Activated T-cell treated with anti-CD3 and anti-CD28 coated beads, Interleukin-2, amount 50 U/mL, for 4 hours (primary cell): ENCODE measurements at regions not wholly inside any gene's neighbourhood (a gene's known extent, or its start where the extent isn't known, plus 50 kb on each side); places are given as distances from the start of the nearest gene placed in this dataset.

Experiments used
- ATAC-seq, 2 donors: fragments of 200-7000 bp; cut with Tn5 transposase; one replicate each; pipeline ENCODE4 v1.10.0; 2021
- DNase-seq: peaks from one replicate; pipeline ENCODE4 v3.0.0-alpha.2; 2020
- H3K27me3 Mint-ChIP-seq: one replicate; pipeline ENCODE4 v1.8.0; 2021; ENCODE audit warnings: low read depth, mixed read lengths
- H3K36me3 Mint-ChIP-seq: one replicate; pipeline ENCODE4 v1.8.0; 2022; ENCODE audit warnings: mixed read lengths; ENCODE audit not compliant: insufficient read depth
- H3K4me1 Mint-ChIP-seq: one replicate; pipeline ENCODE4 v1.8.0; 2021; ENCODE audit warnings: low read depth, mixed read lengths
- H3K4me3 Mint-ChIP-seq: one replicate; pipeline ENCODE4 v1.8.0; 2021; ENCODE audit warnings: mild to moderate bottlenecking, moderate library complexity, mixed read lengths
- H3K9me3 Mint-ChIP-seq: one replicate; pipeline ENCODE4 v1.8.0; 2021; ENCODE audit warnings: mixed read lengths

GRCh38 chr14:61107869-61108493 is 126.9 kb downstream of the SLC38A6 start:
- Mint-ChIP-seq H3K4me1 (peaks cover 4% of the 10 kb centered on the region), H3K4me3 (no peak overlapping the region), H3K27me3 (no peaks in the 10 kb centered on the region), H3K36me3 (peaks cover 7% of the 10 kb centered on the region), H3K9me3 (peaks cover 7% of the 10 kb centered on the region)
- DNase-seq, result no peak
- no peak for ATAC-seq

- H3K36me3 Mint-ChIP-seq, result peaks cover 7% of the 10 kb centered on the region
- no peak overlapping the region for H3K4me3 Mint-ChIP-seq
- no peaks in the 10 kb centered on the region for H3K27me3 Mint-ChIP-seq
- H3K4me1 Mint-ChIP-seq, result peaks cover 6% of the 10 kb centered on the region
- peaks cover 7% of the 10 kb centered on the region for H3K9me3 Mint-ChIP-seq
- ATAC-seq (no peak), DNase-seq (no peak)
These were observed 126.1 kb downstream of the SLC38A6 start for GRCh38 chr14:61106959-61107641.

- no peak for DNase-seq
- Mint-ChIP-seq H3K36me3 (peaks cover 7% of the 10 kb centered on the region), H3K27me3 (no peaks in the 10 kb centered on the region), H3K9me3 (peaks cover 7% of the 10 kb centered on the region), H3K4me1 (peaks cover 8% of the 10 kb centered on the region), H3K4me3 (no peak overlapping the region)
- ATAC-seq, result no peak
These were observed 125.4 kb downstream of the SLC38A6 start for GRCh38 chr14:61106271-61106958.

GRCh38 chr14:61104358-61104757 is 123.3 kb downstream of the SLC38A6 start:
- Mint-ChIP-seq H3K4me3 (no peak overlapping the region), H3K4me1 (peaks cover 8% of the 10 kb centered on the region), H3K27me3 (no peaks in the 10 kb centered on the region), H3K36me3 (peaks cover 10% of the 10 kb centered on the region), H3K9me3 (peaks cover 7% of the 10 kb centered on the region)
- ATAC-seq (no peak), DNase-seq (no peak)

- H3K27me3 Mint-ChIP-seq, result no peaks in the 10 kb centered on the region
- no peak for DNase-seq
- peak; percentile 54 to 62 for ATAC-seq
- H3K4me1 Mint-ChIP-seq, result peaks cover 8% of the 10 kb centered on the region
- H3K9me3 Mint-ChIP-seq, result peaks cover 7% of the 10 kb centered on the region
- H3K36me3 Mint-ChIP-seq, result peaks cover 10% of the 10 kb centered on the region
- no peak overlapping the region for H3K4me3 Mint-ChIP-seq
These were observed 122.7 kb downstream of the SLC38A6 start for GRCh38 chr14:61103541-61104339.

GRCh38 chr14:61102549-61103466 is 121.8 kb downstream of the SLC38A6 start:
- H3K4me1 Mint-ChIP-seq, result peaks cover 8% of the 10 kb centered on the region
- DNase-seq (no peak), ATAC-seq (no peak)
- peaks cover 10% of the 10 kb centered on the region for H3K36me3 Mint-ChIP-seq
- peaks cover 7% of the 10 kb centered on the region for H3K9me3 Mint-ChIP-seq
- H3K27me3 Mint-ChIP-seq, result no peaks in the 10 kb centered on the region
- H3K4me3 Mint-ChIP-seq, result no peak overlapping the region
